ENCODE measurements at regions not wholly inside any gene's neighbourhood (a gene's known extent, or its start where the extent isn't known, plus 50 kb on each side); places are given as distances from the start of the nearest gene placed in this dataset.

GRCh38 chr12:20187456-20187855, 180.9 kb upstream of the PDE3A start:
- no peak for DNase-seq (ENCODE audit: low read depth, low spot score)

- no peak for DNase-seq (ENCODE audit: low read depth, low spot score)
Measured at GRCh38 chr12:20188930-20189653, 179.2 kb upstream of the PDE3A start.

- no peak for DNase-seq (ENCODE audit: low read depth, low spot score)
Measured at GRCh38 chr12:20189767-20190166, 178.6 kb upstream of the PDE3A start.

- DNase-seq (ENCODE audit: low read depth, low spot score): peak; percentile 33
Measured at GRCh38 chr12:20194171-20194570, 174.2 kb upstream of the PDE3A start.

- no peak for DNase-seq (ENCODE audit: low read depth, low spot score)
Measured at GRCh38 chr12:20196767-20197166, 171.6 kb upstream of the PDE3A start.

GRCh38 chr12:20197411-20197810, 170.9 kb upstream of the PDE3A start:
- no peak for DNase-seq (ENCODE audit: low read depth, low spot score)

- no peak for DNase-seq (ENCODE audit: low read depth, low spot score)
Measured at GRCh38 chr12:20199780-20200179, 168.6 kb upstream of the PDE3A start.

GRCh38 chr12:20201733-20202132, 166.6 kb upstream of the PDE3A start:
- no peak for DNase-seq (ENCODE audit: low read depth, low spot score)

- no peak for DNase-seq (ENCODE audit: low read depth, low spot score)
Measured at GRCh38 chr12:20205854-20206253, 162.5 kb upstream of the PDE3A start.

- no peak for DNase-seq (ENCODE audit: low read depth, low spot score)
Measured at GRCh38 chr12:20206410-20206809, 161.9 kb upstream of the PDE3A start.

- DNase-seq (ENCODE audit: low read depth, low spot score): no peak
Measured at GRCh38 chr12:20210621-20211215, 157.6 kb upstream of the PDE3A start.

- no peak for DNase-seq (ENCODE audit: low read depth, low spot score)
Measured at GRCh38 chr12:20211541-20211940, 156.8 kb upstream of the PDE3A start.

- peak; percentile 56 for DNase-seq (ENCODE audit: low read depth, low spot score)
Measured at GRCh38 chr12:20211981-20212421, 156.3 kb upstream of the PDE3A start.

GRCh38 chr12:20212658-20213555, 155.4 kb upstream of the PDE3A start:
- peak; percentile 99 for DNase-seq (ENCODE audit: low read depth, low spot score)

- peak; percentile 16 for DNase-seq (ENCODE audit: low read depth, low spot score)
Measured at GRCh38 chr12:20213723-20214625, 154.4 kb upstream of the PDE3A start.

- peak; percentile 16 for DNase-seq (ENCODE audit: low read depth, low spot score)
Measured at GRCh38 chr12:20220339-20220738, 148.0 kb upstream of the PDE3A start.

- DNase-seq (ENCODE audit: low read depth, low spot score): no peak
Measured at GRCh38 chr12:20232931-20233675, 135.2 kb upstream of the PDE3A start.

- DNase-seq (ENCODE audit: low read depth, low spot score): no peak
Measured at GRCh38 chr12:20234474-20234873, 133.9 kb upstream of the PDE3A start.

GRCh38 chr12:20237091-20237490, 131.2 kb upstream of the PDE3A start:
- DNase-seq (ENCODE audit: low read depth, low spot score): no peak

- DNase-seq (ENCODE audit: low read depth, low spot score): no peak
Measured at GRCh38 chr12:20245491-20245890, 122.8 kb upstream of the PDE3A start.

GRCh38 chr12:20248646-20249045, 119.7 kb upstream of the PDE3A start:
- no peak for DNase-seq (ENCODE audit: low read depth, low spot score)
